Right lobe of liver (tissue), 4 donors: ENCODE measurements at regions not wholly inside any gene's neighbourhood (a gene's known extent, or its start where the extent isn't known, plus 50 kb on each side); places are given as distances from the start of the nearest gene placed in this dataset.

Experiments used
- POLR2A ChIP-seq: fragments of 450-650 bp; IDR thresholded peaks from one replicate; pipeline ENCODE4 v1.6.1; 2017; ENCODE audit warnings: antibody characterized with exemption, mild to moderate bottlenecking
- TF ChIP-seq, protein P1 (sequence below), 4 donors: fragments of 200-600 bp in 3 of 4; fragments of 450-650 bp in 1 of 4; IDR thresholded peaks; one replicate each; pipeline versions ENCODE4 v1.5.1 to v1.8.0; 2016 to 2022; ENCODE audit warnings: antibody characterized with exemption in 4 of 4, mild to moderate bottlenecking in 2 of 4
- donor health status: DM: no; HTN: no; CAD: no.
- donor health status: DM: no; HTN: no; CAD: no.
- donor health status: DM: no; HTN: yes; CAD: no.

DNA sequence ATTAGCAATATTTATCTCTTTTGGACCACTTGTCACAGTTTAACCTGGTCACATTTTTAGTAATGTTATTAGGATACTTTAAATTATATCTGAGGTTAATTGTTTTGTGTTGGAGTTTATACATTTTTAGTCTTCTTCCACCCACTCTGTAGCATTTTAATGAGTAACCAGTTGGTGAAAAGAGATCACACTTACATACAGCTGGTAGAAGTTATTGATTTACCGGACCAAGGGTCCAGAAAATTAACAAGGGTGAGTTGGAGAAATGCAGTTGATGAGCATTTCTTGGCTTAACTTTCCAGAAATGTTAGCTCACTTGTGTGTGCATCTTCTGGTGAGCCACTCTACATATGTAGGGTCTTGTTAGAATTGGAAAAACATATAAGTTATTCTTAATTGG lies 219.6 kb downstream of the GRXCR1 start:
- TF ChIP-seq, protein P1, sequence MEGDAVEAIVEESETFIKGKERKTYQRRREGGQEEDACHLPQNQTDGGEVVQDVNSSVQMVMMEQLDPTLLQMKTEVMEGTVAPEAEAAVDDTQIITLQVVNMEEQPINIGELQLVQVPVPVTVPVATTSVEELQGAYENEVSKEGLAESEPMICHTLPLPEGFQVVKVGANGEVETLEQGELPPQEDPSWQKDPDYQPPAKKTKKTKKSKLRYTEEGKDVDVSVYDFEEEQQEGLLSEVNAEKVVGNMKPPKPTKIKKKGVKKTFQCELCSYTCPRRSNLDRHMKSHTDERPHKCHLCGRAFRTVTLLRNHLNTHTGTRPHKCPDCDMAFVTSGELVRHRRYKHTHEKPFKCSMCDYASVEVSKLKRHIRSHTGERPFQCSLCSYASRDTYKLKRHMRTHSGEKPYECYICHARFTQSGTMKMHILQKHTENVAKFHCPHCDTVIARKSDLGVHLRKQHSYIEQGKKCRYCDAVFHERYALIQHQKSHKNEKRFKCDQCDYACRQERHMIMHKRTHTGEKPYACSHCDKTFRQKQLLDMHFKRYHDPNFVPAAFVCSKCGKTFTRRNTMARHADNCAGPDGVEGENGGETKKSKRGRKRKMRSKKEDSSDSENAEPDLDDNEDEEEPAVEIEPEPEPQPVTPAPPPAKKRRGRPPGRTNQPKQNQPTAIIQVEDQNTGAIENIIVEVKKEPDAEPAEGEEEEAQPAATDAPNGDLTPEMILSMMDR (IDR thresholded peaks at IDR 0.05), result no peak
- TF ChIP-seq POLR2A, result no peak
